Lower lobe of right lung (tissue), 2 donors: ENCODE measurements at regions not wholly inside any gene's neighbourhood (a gene's known extent, or its start where the extent isn't known, plus 50 kb on each side); places are given as distances from the start of the nearest gene placed in this dataset.

ENCODE experiments used
- ATAC-seq, 2 donors: fragments of 200-7000 bp; cut with Tn5 transposase; one replicate each; pipeline ENCODE4 v1.9.1; 2020 to 2022; ENCODE audit warnings: mild to moderate bottlenecking in 2 of 2, moderate library complexity in 2 of 2
- DNase-seq: peaks from one replicate; pipeline ENCODE4 v3.0.0-alpha.2; 2020
- H3K27ac ChIP-seq: fragments of 200-600 bp; one replicate; pipeline ENCODE4 v1.8.0; 2022
- H3K27me3 ChIP-seq: fragments of 200-600 bp; one replicate; pipeline ENCODE4 v1.8.0; 2022; ENCODE audit warnings: low read depth
- H3K36me3 ChIP-seq: fragments of 200-600 bp; one replicate; pipeline ENCODE4 v1.8.0; 2022; ENCODE audit warnings: mild to moderate bottlenecking
- H3K4me1 ChIP-seq: fragments of 200-600 bp; one replicate; pipeline ENCODE4 v1.8.0; 2022
- H3K4me3 ChIP-seq: fragments of 200-600 bp; one replicate; pipeline ENCODE4 v1.8.0; 2022; ENCODE audit warnings: mild to moderate bottlenecking
- H3K9me3 ChIP-seq: fragments of 200-600 bp; one replicate; pipeline ENCODE4 v1.8.0; 2022
- intact Hi-C: fragments of 100-400 bp; cut with DNase I; formaldehyde crosslinking; loops from one replicate; pipeline ENCODE4 v1.11.0; 2022
- TF ChIP-seq, protein P1 (sequence below): fragments of 200-600 bp; IDR thresholded peaks from one replicate; pipeline ENCODE4 v1.8.0; 2022; ENCODE audit warnings: antibody characterized with exemption, mild to moderate bottlenecking
- donor health status: DM: no; HTN: yes; CAD: no; lungs with severe emphysema.

- Histone ChIP-seq H3K36me3 (no peaks in the 10 kb centered on the region), H3K4me1 (peaks cover 14% of the 10 kb centered on the region), H3K27me3 (no peaks in the 10 kb centered on the region), H3K4me3 (no peak overlapping the region), H3K9me3 (no peaks in the 10 kb centered on the region), H3K27ac (no peak overlapping the region)
- DNase-seq (no peak), ATAC-seq (peak; percentile 72 to 79)
- intact Hi-C loops, result no loop called here
- TF ChIP-seq, protein P1, sequence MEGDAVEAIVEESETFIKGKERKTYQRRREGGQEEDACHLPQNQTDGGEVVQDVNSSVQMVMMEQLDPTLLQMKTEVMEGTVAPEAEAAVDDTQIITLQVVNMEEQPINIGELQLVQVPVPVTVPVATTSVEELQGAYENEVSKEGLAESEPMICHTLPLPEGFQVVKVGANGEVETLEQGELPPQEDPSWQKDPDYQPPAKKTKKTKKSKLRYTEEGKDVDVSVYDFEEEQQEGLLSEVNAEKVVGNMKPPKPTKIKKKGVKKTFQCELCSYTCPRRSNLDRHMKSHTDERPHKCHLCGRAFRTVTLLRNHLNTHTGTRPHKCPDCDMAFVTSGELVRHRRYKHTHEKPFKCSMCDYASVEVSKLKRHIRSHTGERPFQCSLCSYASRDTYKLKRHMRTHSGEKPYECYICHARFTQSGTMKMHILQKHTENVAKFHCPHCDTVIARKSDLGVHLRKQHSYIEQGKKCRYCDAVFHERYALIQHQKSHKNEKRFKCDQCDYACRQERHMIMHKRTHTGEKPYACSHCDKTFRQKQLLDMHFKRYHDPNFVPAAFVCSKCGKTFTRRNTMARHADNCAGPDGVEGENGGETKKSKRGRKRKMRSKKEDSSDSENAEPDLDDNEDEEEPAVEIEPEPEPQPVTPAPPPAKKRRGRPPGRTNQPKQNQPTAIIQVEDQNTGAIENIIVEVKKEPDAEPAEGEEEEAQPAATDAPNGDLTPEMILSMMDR, result no peak
These were observed 157.1 kb downstream of the ELAVL4 start for GRCh38 chr1:50265790-50266314.

DNA sequence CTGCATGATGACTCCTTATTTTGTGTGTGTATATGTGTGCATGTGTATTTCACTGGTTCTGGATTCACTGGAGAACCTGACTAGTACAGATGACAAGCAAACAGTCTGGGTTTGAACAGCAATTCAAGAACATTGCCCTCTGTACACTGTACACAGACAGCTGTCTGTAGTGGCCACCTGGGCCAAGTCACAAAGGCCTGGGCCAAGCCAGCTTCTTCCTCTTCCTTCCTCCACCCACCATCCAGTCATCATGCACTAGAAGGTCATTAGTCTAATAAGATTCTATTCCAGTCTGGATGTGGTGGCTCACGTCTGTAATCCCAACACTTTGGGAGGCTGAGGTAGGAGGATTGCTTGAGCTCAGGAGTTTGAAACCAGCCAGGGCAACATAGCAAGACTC is 155.9 kb downstream of the ELAVL4 start:
- no peaks in the 10 kb centered on the region for H3K27me3 ChIP-seq
- TF ChIP-seq, protein P1, result no peak
- DNase-seq (no peak), ATAC-seq (no peak)
- no peaks in the 10 kb centered on the region for H3K9me3 ChIP-seq
- H3K36me3 ChIP-seq, result no peaks in the 10 kb centered on the region
- peaks cover 14% of the 10 kb centered on the region for H3K4me1 ChIP-seq
- no peak overlapping the region for H3K4me3 ChIP-seq
- intact Hi-C loops, result no loop called here
- H3K27ac ChIP-seq, result no peak overlapping the region

- TF ChIP-seq, protein P1, result no peak
- Histone ChIP-seq H3K9me3 (no peaks in the 10 kb centered on the region), H3K27ac (no peak overlapping the region), H3K27me3 (no peaks in the 10 kb centered on the region), H3K4me3 (no peak overlapping the region), H3K36me3 (no peaks in the 10 kb centered on the region), H3K4me1 (peaks cover 14% of the 10 kb centered on the region)
- DNase-seq, result no peak
- intact Hi-C loops, result no loop called here
- no peak for ATAC-seq
These were observed 153.7 kb downstream of the ELAVL4 start for GRCh38 chr1:50262436-50262835.

GRCh38 chr1:50261951-50262350 is 153.2 kb downstream of the ELAVL4 start:
- TF ChIP-seq, protein P1, result no peak
- intact Hi-C loops, result no loop called here
- no peak overlapping the region for H3K4me3 ChIP-seq

GRCh38 chr1:50257940-50258685 is 149.4 kb downstream of the ELAVL4 start:
- intact Hi-C loops, result no loop called here
- H3K9me3 ChIP-seq, result no peaks in the 10 kb centered on the region
- no peak for ATAC-seq
- H3K27me3 ChIP-seq, result no peaks in the 10 kb centered on the region
- H3K4me1 ChIP-seq, result no peaks in the 10 kb centered on the region
- TF ChIP-seq, protein P1, result no peak
- no peak for DNase-seq
- no peak overlapping the region for H3K4me3 ChIP-seq
- no peak overlapping the region for H3K27ac ChIP-seq
- H3K36me3 ChIP-seq, result no peaks in the 10 kb centered on the region

More at GRCh38 chr1:50261951-50262350, 153.2 kb downstream of the ELAVL4 start:
- DNase-seq (no peak), ATAC-seq (no peak)
- Histone ChIP-seq H3K9me3 (no peaks in the 10 kb centered on the region), H3K36me3 (no peaks in the 10 kb centered on the region), H3K27me3 (no peaks in the 10 kb centered on the region), H3K27ac (no peak overlapping the region), H3K4me1 (peaks cover 14% of the 10 kb centered on the region)
